Immature natural killer cell (primary cell): ENCODE measurements at regions not wholly inside any gene's neighbourhood (a gene's known extent, or its start where the extent isn't known, plus 50 kb on each side); places are given as distances from the start of the nearest gene placed in this dataset.

ENCODE experiments used
- DNase-seq, 3 donors: peaks; one replicate each; pipeline ENCODE4 v3.0.0; 2022; ENCODE audit warnings: mixed read lengths in 1 of 3
- H3K27ac Mint-ChIP-seq, 6 donors: one replicate each; pipeline ENCODE4 v1.8.0; 2020; ENCODE audit warnings: mixed read lengths in 6 of 6, mild to moderate bottlenecking in 5 of 6, inconsistent platforms in 4 of 6, moderate library complexity in 3 of 6
- H3K27me3 Mint-ChIP-seq, 3 donors: one replicate each; pipeline ENCODE4 v1.8.0; 2020 to 2021; ENCODE audit warnings: low read depth in 3 of 3, mild to moderate bottlenecking in 3 of 3, mixed read lengths in 3 of 3, moderate library complexity in 3 of 3, inconsistent platforms in 1 of 3
- H3K36me3 Mint-ChIP-seq, 3 donors: one replicate each; pipeline ENCODE4 v1.8.0; 2020; ENCODE audit warnings: mixed read lengths in 3 of 3, inconsistent platforms in 2 of 3, mild to moderate bottlenecking in 2 of 3
- H3K4me1 Mint-ChIP-seq, 2 donors: one replicate each; pipeline ENCODE4 v1.8.0; 2020; ENCODE audit warnings: inconsistent platforms in 2 of 2, mild to moderate bottlenecking in 2 of 2, mixed read lengths in 2 of 2, moderate library complexity in 1 of 2
- H3K4me3 Mint-ChIP-seq, 5 donors: one replicate each; pipeline ENCODE4 v1.8.0; 2020; ENCODE audit warnings: mild to moderate bottlenecking in 5 of 5, mixed read lengths in 5 of 5, inconsistent platforms in 3 of 5, moderate library complexity in 3 of 5
- H3K9me3 Mint-ChIP-seq, 6 donors: one replicate each; pipeline ENCODE4 v1.8.0; 2020; ENCODE audit warnings: mild to moderate bottlenecking in 6 of 6, mixed read lengths in 6 of 6, inconsistent platforms in 4 of 6, moderate library complexity in 3 of 6

DNA sequence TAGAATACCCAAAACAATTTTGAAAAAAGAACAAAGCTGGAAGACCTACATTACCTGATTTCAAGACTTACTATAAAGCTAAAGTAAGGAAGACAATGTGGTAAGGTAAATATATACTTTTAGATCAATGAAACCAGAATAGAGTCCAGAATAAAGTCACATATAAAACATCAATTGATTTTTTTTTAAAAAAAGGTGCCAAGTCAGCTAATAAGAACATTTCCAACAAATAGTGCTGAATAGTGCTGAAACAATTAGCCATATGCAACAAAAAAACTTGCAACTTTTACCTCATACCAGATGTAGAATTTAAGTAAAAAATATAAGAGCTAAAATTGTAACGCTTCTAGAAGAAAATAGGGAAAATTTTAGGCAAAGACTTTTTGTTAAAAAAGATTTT lies 73.0 kb upstream of the PDHA1 start:
- peaks cover 0 to 9% (median 2%) of the 10 kb centered on the region in 3 donors for H3K27me3 Mint-ChIP-seq
- peaks cover 0 to 1% (median 0%) of the 10 kb centered on the region in 6 donors for H3K9me3 Mint-ChIP-seq
- peaks cover 0 to 7% of the 10 kb centered on the region in 2 donors for H3K4me1 Mint-ChIP-seq
- no peak overlapping the region for H3K4me3 Mint-ChIP-seq
- H3K36me3 Mint-ChIP-seq, result no peaks in the 10 kb centered on the region
- no peak overlapping the region for H3K27ac Mint-ChIP-seq
- no peak for DNase-seq

DNA sequence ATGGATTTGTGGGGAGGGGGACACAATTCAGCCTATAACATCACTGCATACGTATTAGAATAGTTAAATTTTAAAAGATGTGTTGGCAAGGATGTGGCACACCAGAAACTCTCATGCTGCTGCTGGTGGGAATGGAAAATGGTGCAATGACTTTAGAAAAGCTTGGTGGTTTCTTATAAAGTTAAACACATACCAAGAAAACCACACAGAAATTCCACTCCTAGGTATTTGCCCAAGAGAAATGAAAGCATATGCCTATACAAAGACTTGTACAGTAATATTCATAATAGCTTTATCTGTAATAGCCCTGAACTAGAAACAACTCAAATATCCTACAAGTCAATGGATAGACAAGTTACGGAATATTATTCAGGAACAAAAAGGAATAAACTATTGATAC lies 71.3 kb upstream of the PDHA1 start:
- Mint-ChIP-seq H3K4me1 (peaks cover 0 to 7% of the 10 kb centered on the region in 2 donors), H3K4me3 (no peak overlapping the region), H3K27ac (no peak overlapping the region), H3K36me3 (no peaks in the 10 kb centered on the region), H3K27me3 (peaks cover 0 to 4% (median 3%) of the 10 kb centered on the region in 3 donors), H3K9me3 (peaks cover 0 to 1% (median 0%) of the 10 kb centered on the region in 6 donors)
- DNase-seq, result no peak

DNA sequence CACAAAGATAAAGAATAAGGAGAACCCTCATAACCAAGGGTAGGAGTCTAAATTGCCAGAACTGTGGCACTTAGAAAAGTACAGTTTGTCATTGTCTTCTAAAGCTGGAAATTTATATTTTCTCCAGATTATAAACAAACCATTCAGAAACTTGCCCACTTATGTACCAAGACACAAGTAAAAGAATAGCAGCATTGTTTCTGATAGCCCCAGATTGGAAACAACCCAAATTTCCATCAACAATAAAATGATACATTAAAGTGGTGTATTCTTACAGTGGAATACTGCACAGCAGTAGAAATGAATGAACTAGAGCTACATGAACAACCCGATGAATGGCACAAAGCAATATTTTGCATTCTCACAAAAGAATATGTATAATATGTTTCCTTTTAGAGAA lies 63.1 kb upstream of the PDHA1 start:
- Mint-ChIP-seq H3K4me1 (no peaks in the 10 kb centered on the region), H3K36me3 (no peaks in the 10 kb centered on the region), H3K27ac (no peak overlapping the region), H3K4me3 (no peak overlapping the region), H3K27me3 (peaks cover 2 to 5% (median 2%) of the 10 kb centered on the region in 3 donors), H3K9me3 (no peaks in the 10 kb centered on the region)
- no peak for DNase-seq

DNA sequence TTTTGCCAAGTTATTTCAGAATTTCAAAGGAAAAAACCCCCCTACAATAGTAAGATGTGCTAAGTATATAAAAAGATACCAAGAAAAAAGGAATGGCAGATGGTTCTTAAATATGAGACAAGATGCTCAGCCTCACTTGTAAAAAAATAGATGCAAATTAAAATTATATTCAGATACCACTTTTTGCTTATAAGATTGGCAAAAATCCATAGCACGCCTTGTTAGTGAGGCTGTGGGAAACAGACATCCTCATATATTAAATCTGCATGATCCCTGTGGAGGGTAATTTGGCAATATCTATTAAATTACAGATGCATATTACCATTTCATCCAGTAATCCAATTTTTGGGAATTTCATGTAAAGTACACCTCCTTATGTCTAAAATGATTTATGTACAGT lies 62.5 kb upstream of the PDHA1 start:
- Mint-ChIP-seq H3K9me3 (no peaks in the 10 kb centered on the region), H3K4me3 (no peak overlapping the region), H3K27me3 (peaks cover 2 to 4% (median 2%) of the 10 kb centered on the region in 3 donors), H3K36me3 (no peaks in the 10 kb centered on the region), H3K4me1 (no peaks in the 10 kb centered on the region), H3K27ac (no peak overlapping the region)
- DNase-seq, result no peak

DNA sequence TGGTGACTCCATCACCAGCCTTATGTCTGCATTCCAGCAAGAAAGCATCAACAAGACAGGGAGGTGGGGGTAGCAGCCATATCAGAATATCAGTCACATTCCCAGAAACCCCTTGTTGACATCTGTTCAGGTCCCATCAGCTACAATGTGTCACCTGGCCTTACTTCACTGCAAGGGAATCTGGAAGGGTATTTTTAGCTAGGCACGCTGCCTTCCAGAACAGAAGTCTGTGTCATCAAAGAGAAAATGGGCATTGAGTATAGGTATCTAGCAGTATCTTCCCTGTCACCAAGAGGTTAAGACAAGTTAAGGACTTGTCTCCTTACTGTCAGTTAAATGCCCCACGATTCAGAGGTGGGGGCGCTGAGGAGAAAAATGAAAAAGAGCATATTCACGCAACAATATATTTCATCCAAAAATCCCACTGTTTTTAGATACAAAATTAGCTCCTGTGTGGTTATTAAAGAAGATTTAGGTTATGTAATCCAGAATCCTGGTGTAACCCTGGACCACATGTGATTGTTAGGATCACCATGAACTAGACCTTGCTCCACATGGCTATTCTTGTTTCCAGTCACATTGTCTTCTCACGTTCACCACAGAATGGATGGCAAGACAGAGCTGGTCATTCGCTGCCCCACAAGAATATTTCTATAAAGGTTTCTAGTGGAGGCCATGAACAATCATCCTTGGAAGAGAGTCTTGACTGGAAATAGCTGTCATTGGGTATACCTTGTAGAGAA lies 60.0 kb upstream of the PDHA1 start:
- Mint-ChIP-seq H3K9me3 (no peaks in the 10 kb centered on the region), H3K27ac (no peak overlapping the region), H3K27me3 (peaks cover 2 to 7% (median 2%) of the 10 kb centered on the region in 3 donors), H3K4me3 (no peak overlapping the region), H3K36me3 (peaks cover 0 to 4% (median 0%) of the 10 kb centered on the region in 3 donors), H3K4me1 (no peaks in the 10 kb centered on the region)
- no peak for DNase-seq

DNA sequence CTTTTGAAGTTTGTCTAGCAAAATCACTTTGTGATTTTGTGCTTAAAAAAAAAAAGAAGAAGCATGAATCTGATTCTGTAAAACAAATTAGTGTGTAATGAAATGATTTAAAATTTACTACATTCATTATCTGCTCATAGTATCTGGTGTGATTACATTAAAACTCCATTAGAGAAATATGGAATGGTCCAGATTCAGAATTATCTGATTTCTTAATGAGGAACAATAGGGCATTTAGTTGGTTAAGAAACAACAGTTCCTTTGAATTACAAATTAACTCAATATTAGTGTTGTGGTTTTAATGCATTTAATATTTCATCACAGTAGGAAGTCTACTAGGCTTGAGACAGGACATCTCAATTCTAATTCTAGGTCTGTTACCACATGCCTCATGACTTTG lies 57.9 kb upstream of the PDHA1 start:
- Mint-ChIP-seq H3K4me1 (no peaks in the 10 kb centered on the region), H3K36me3 (peaks cover 0 to 4% (median 0%) of the 10 kb centered on the region in 3 donors), H3K9me3 (peaks cover 0 to 1% (median 0%) of the 10 kb centered on the region in 6 donors), H3K4me3 (no peak overlapping the region), H3K27me3 (peaks cover 2 to 15% (median 3%) of the 10 kb centered on the region in 3 donors), H3K27ac (no peak overlapping the region)
- DNase-seq, result no peak

DNA sequence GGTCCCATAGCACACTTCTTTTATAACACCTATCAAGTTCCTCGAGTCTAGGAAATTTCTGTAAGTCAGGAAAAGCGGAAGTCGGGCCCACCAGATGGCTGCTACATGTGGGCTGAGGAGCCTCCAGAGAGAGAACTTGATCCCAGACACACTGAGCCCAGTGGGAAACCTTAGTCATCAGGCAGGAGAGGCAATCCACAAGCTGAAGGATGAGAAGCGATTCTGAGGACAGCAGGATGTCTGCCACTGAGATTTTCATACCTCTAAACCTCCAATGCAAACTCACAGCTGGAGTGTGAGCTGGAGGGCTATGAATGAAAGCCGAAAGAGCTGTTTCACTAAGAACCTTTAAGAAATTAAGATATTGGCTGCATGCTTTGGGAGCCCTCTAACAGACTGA lies 52.6 kb upstream of the PDHA1 start:
- H3K4me1 Mint-ChIP-seq, result no peaks in the 10 kb centered on the region
- H3K27ac Mint-ChIP-seq, result no peak overlapping the region
- peaks cover 2 to 18% (median 3%) of the 10 kb centered on the region in 3 donors for H3K27me3 Mint-ChIP-seq
- H3K4me3 Mint-ChIP-seq, result no peak overlapping the region
- H3K9me3 Mint-ChIP-seq, result peaks cover 0 to 1% (median 0%) of the 10 kb centered on the region in 6 donors
- no peak for DNase-seq
- peaks cover 0 to 4% (median 0%) of the 10 kb centered on the region in 3 donors for H3K36me3 Mint-ChIP-seq

DNA sequence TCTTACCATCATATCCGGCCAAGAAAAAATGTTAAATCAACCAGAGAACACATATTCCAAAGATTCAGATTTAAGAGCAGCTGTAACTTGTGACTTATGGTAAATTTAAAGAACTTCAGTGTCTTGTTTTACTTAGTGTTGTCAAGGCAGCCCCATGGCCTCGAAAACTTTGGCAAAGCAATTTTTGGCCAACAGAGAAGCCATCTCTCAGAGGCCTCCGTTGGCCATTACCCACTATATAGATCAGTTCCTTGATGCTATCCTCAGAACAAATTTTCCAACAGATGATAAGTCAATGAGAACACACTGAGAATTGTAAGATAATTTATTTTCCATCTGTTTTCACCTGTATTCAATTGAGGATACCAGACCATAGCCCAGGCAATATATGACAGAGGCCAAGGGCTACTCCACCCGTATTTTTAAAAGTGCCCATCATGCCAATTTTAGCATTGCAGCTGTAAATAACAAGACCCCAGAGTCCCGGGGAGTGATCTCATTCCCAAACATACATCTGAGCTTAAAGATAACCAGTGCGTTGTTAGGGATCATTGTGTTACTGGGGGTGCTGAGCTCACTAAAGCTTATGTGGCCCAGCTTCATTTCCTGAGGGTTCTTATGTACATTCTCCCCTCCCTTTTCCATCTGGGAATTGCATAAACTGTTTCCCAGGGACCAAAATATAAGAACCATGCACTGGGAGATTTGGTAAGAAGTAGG lies 50.0 kb upstream of the PDHA1 start:
- H3K9me3 Mint-ChIP-seq, result peaks cover 0 to 1% (median 0%) of the 10 kb centered on the region in 6 donors
- no peak overlapping the region for H3K27ac Mint-ChIP-seq
- no peak overlapping the region for H3K4me3 Mint-ChIP-seq
- H3K4me1 Mint-ChIP-seq, result no peaks in the 10 kb centered on the region
- H3K27me3 Mint-ChIP-seq, result peaks cover 3 to 13% (median 5%) of the 10 kb centered on the region in 3 donors
- no peaks in the 10 kb centered on the region for H3K36me3 Mint-ChIP-seq
- DNase-seq, result no peak
